Progenitor cell of endocrine pancreas (in vitro differentiated cells): ENCODE measurements at regions not wholly inside any gene's neighbourhood (a gene's known extent, or its start where the extent isn't known, plus 50 kb on each side); places are given as distances from the start of the nearest gene placed in this dataset.

Experiments
- DNase-seq: peaks from one replicate; pipeline ENCODE4 v3.0.0; 2021; ENCODE audit warnings: low spot score; ENCODE audit not compliant: unreplicated experiment
- H3K27ac Mint-ChIP-seq: 2 replicates; pipeline ENCODE4 v1.8.0; 2021; ENCODE audit warnings: mild to moderate bottlenecking, moderate library complexity, mixed read lengths
- H3K27me3 Mint-ChIP-seq: 2 replicates; pipeline ENCODE4 v1.8.0; 2021; ENCODE audit warnings: mixed read lengths
- H3K36me3 Mint-ChIP-seq: 2 replicates; pipeline ENCODE4 v1.8.0; 2022; ENCODE audit warnings: mixed read lengths; ENCODE audit not compliant: insufficient read depth
- H3K4me1 Mint-ChIP-seq: 2 replicates; pipeline ENCODE4 v1.8.0; 2021; ENCODE audit warnings: low read depth, mixed read lengths
- H3K4me3 Mint-ChIP-seq: 2 replicates; pipeline ENCODE4 v1.8.0; 2021; ENCODE audit warnings: low read depth, mild to moderate bottlenecking, moderate library complexity, mixed read lengths
- H3K9me3 Mint-ChIP-seq: 2 replicates; pipeline ENCODE4 v1.8.0; 2021; ENCODE audit warnings: low read depth, mixed read lengths
- CTCF ChIP-seq: fragments of 200-600 bp; sonication (generic); IDR thresholded peaks from one replicate; pipeline ENCODE4 v1.5.0; 2021; ENCODE audit warnings: antibody characterized with exemption, mild to moderate bottlenecking; ENCODE audit not compliant: unreplicated experiment

GRCh38 chr4:1536579-1537409 lies 130.6 kb upstream of the NKX1-1 start:
- H3K4me3 Mint-ChIP-seq = no peak overlapping the region
- H3K9me3 Mint-ChIP-seq = no peaks in the 10 kb centered on the region
- H3K36me3 Mint-ChIP-seq = no peaks in the 10 kb centered on the region
- peaks cover 8% of the 10 kb centered on the region for H3K4me1 Mint-ChIP-seq
- no peak for DNase-seq
- TF ChIP-seq CTCF = no peak
- no peak overlapping the region for H3K27ac Mint-ChIP-seq
- H3K27me3 Mint-ChIP-seq = no peaks in the 10 kb centered on the region

GRCh38 chr4:1535926-1536578 lies 129.8 kb upstream of the NKX1-1 start:
- Mint-ChIP-seq H3K9me3 (no peaks in the 10 kb centered on the region), H3K36me3 (no peaks in the 10 kb centered on the region), H3K27me3 (no peaks in the 10 kb centered on the region), H3K4me3 (no peak overlapping the region), H3K27ac (no peak overlapping the region), H3K4me1 (peaks cover 8% of the 10 kb centered on the region)
- TF ChIP-seq CTCF = no peak
- no peak for DNase-seq

GRCh38 chr4:1534876-1535526 lies 128.8 kb upstream of the NKX1-1 start:
- peaks cover 8% of the 10 kb centered on the region for H3K4me1 Mint-ChIP-seq
- no peaks in the 10 kb centered on the region for H3K36me3 Mint-ChIP-seq
- H3K27ac Mint-ChIP-seq = no peak overlapping the region
- no peaks in the 10 kb centered on the region for H3K27me3 Mint-ChIP-seq
- no peak overlapping the region for H3K4me3 Mint-ChIP-seq
- no peak for TF ChIP-seq CTCF
- DNase-seq = no peak
- no peaks in the 10 kb centered on the region for H3K9me3 Mint-ChIP-seq

- H3K4me3 Mint-ChIP-seq = no peak overlapping the region
- no peak for DNase-seq
- H3K36me3 Mint-ChIP-seq = no peaks in the 10 kb centered on the region
- H3K9me3 Mint-ChIP-seq = no peaks in the 10 kb centered on the region
- peaks cover 4% of the 10 kb centered on the region for H3K4me1 Mint-ChIP-seq
- H3K27me3 Mint-ChIP-seq = peaks cover 3% of the 10 kb centered on the region
- no peak overlapping the region for H3K27ac Mint-ChIP-seq
- TF ChIP-seq CTCF = no peak
Measured at GRCh38 chr4:1534095-1534872, 128.0 kb upstream of the NKX1-1 start.
